ENCODE measurements at regions not wholly inside any gene's neighbourhood (a gene's known extent, or its start where the extent isn't known, plus 50 kb on each side); places are given as distances from the start of the nearest gene placed in this dataset.

- TF ChIP-seq YY1 (IDR thresholded peaks at IDR 0.05; ENCODE audit: low read depth) (no peak), FOXM1 (IDR thresholded peaks at IDR 0.05; ENCODE audit: borderline replicate concordance, low read depth) (no peak), RAD21 (IDR thresholded peaks at IDR 0.05; ENCODE audit: low read depth) (no peak), TEAD4 (IDR thresholded peaks at IDR 0.05) (no peak), EP300 (IDR thresholded peaks at IDR 0.05; ENCODE audit: borderline replicate concordance) (no peak), CREB1 (IDR thresholded peaks at IDR 0.05; ENCODE audit: low read depth) (no peak), TCF12 (IDR thresholded peaks at IDR 0.05; ENCODE audit: low read depth) (no peak), EGR1 (IDR thresholded peaks at IDR 0.05) (no peak), MAX (IDR thresholded peaks at IDR 0.05) (no peak), CEBPB (IDR thresholded peaks at IDR 0.05) (no peak), USF1 (IDR thresholded peaks at IDR 0.05) (no peak), TAF1 (IDR thresholded peaks at IDR 0.05; ENCODE audit: low read depth) (no peak)
These were observed 215.9 kb downstream of the CRPPA start for GRCh38 chr7:16205466-16205865.

GRCh38 chr7:16204953-16205352, 216.4 kb downstream of the CRPPA start:
- TF ChIP-seq CREB1 (IDR thresholded peaks at IDR 0.05; ENCODE audit: low read depth) (no peak), RAD21 (IDR thresholded peaks at IDR 0.05; ENCODE audit: low read depth) (no peak), REST (IDR thresholded peaks at IDR 0.05; ENCODE audit: low read depth) (no peak), NFIC (IDR thresholded peaks at IDR 0.05) (no peak), ZBTB7A (IDR thresholded peaks at IDR 0.05; ENCODE audit: low read depth) (no peak), CEBPB (IDR thresholded peaks at IDR 0.05) (no peak), TAF1 (IDR thresholded peaks at IDR 0.05; ENCODE audit: low read depth) (no peak), YY1 (IDR thresholded peaks at IDR 0.05; ENCODE audit: low read depth) (no peak), MAX (IDR thresholded peaks at IDR 0.05) (no peak), FOXM1 (IDR thresholded peaks at IDR 0.05; ENCODE audit: borderline replicate concordance, low read depth) (no peak), EP300 (IDR thresholded peaks at IDR 0.05; ENCODE audit: borderline replicate concordance) (no peak)

- TF ChIP-seq TCF12 (IDR thresholded peaks at IDR 0.05; ENCODE audit: low read depth) (peak; percentile 74), RAD21 (IDR thresholded peaks at IDR 0.05; ENCODE audit: low read depth) (no peak), CREB1 (IDR thresholded peaks at IDR 0.05; ENCODE audit: low read depth) (no peak), MAX (IDR thresholded peaks at IDR 0.05) (no peak), REST (IDR thresholded peaks at IDR 0.05; ENCODE audit: low read depth) (no peak), CEBPB (IDR thresholded peaks at IDR 0.05) (no peak), ZBTB7A (IDR thresholded peaks at IDR 0.05; ENCODE audit: low read depth) (no peak), FOXM1 (IDR thresholded peaks at IDR 0.05; ENCODE audit: borderline replicate concordance, low read depth) (peak; percentile 35; the same call in 1 of the 2 replicates), EGR1 (IDR thresholded peaks at IDR 0.05) (no peak), TAF1 (IDR thresholded peaks at IDR 0.05; ENCODE audit: low read depth) (no peak), TEAD4 (IDR thresholded peaks at IDR 0.05) (peak; percentile 62), NFIC (IDR thresholded peaks at IDR 0.05) (peak; percentile 81), EP300 (IDR thresholded peaks at IDR 0.05; ENCODE audit: borderline replicate concordance) (peak; percentile 29; the same call in 1 of the 2 replicates), USF1 (IDR thresholded peaks at IDR 0.05) (no peak), YY1 (IDR thresholded peaks at IDR 0.05; ENCODE audit: low read depth) (no peak)
These were observed 218.3 kb downstream of the CRPPA start for GRCh38 chr7:16203065-16203464.

GRCh38 chr7:16202303-16202702, 219.0 kb downstream of the CRPPA start:
- TF ChIP-seq USF1 (IDR thresholded peaks at IDR 0.05) (no peak), NFIC (IDR thresholded peaks at IDR 0.05) (no peak), FOXM1 (IDR thresholded peaks at IDR 0.05; ENCODE audit: borderline replicate concordance, low read depth) (no peak), TCF12 (IDR thresholded peaks at IDR 0.05; ENCODE audit: low read depth) (no peak), ZBTB7A (IDR thresholded peaks at IDR 0.05; ENCODE audit: low read depth) (no peak), EGR1 (IDR thresholded peaks at IDR 0.05) (no peak), REST (IDR thresholded peaks at IDR 0.05; ENCODE audit: low read depth) (no peak), CEBPB (IDR thresholded peaks at IDR 0.05) (no peak), MAX (IDR thresholded peaks at IDR 0.05) (no peak), CREB1 (IDR thresholded peaks at IDR 0.05; ENCODE audit: low read depth) (no peak), TAF1 (IDR thresholded peaks at IDR 0.05; ENCODE audit: low read depth) (no peak), YY1 (IDR thresholded peaks at IDR 0.05; ENCODE audit: low read depth) (no peak), RAD21 (IDR thresholded peaks at IDR 0.05; ENCODE audit: low read depth) (no peak), TEAD4 (IDR thresholded peaks at IDR 0.05) (no peak), EP300 (IDR thresholded peaks at IDR 0.05; ENCODE audit: borderline replicate concordance) (no peak)
